ENCODE measurements at regions not wholly inside any gene's neighbourhood (a gene's known extent, or its start where the extent isn't known, plus 50 kb on each side); places are given as distances from the start of the nearest gene placed in this dataset.

- no peak overlapping the region for H3K27ac Mint-ChIP-seq
- peaks cover 27% of the 10 kb centered on the region for H3K27me3 Mint-ChIP-seq
- H3K4me3 Mint-ChIP-seq = no peak overlapping the region
- DNase-seq (no peak), ATAC-seq (no peak)
- no peaks in the 10 kb centered on the region for H3K9me3 ChIP-seq (ENCODE audit: control insufficient read depth, low read length, poor library complexity, severe bottlenecking)
- no peaks in the 10 kb centered on the region for H3K36me3 Mint-ChIP-seq (ENCODE audit: low read depth)
- peaks cover 2% of the 10 kb centered on the region for H3K4me1 Mint-ChIP-seq
Observed at GRCh38 chr3:40873476-40873875, 325.8 kb upstream of the CTNNB1 start.

GRCh38 chr3:40873934-40874699 lies 325.2 kb upstream of the CTNNB1 start:
- Mint-ChIP-seq H3K36me3 (ENCODE audit: low read depth) (no peaks in the 10 kb centered on the region), H3K4me3 (no peak overlapping the region), H3K27ac (no peak overlapping the region), H3K27me3 (peaks cover 27% of the 10 kb centered on the region), H3K4me1 (peaks cover 2% of the 10 kb centered on the region)
- ATAC-seq (no peak), DNase-seq (no peak)
- no peaks in the 10 kb centered on the region for H3K9me3 ChIP-seq (ENCODE audit: control insufficient read depth, low read length, poor library complexity, severe bottlenecking)

GRCh38 chr3:40875581-40875980 lies 323.7 kb upstream of the CTNNB1 start:
- Mint-ChIP-seq H3K27ac (no peak overlapping the region), H3K4me1 (peaks cover 2% of the 10 kb centered on the region), H3K27me3 (peaks cover 31% of the 10 kb centered on the region), H3K4me3 (no peak overlapping the region), H3K36me3 (ENCODE audit: low read depth) (no peaks in the 10 kb centered on the region)
- ATAC-seq = no peak
- no peaks in the 10 kb centered on the region for H3K9me3 ChIP-seq (ENCODE audit: control insufficient read depth, low read length, poor library complexity, severe bottlenecking)
- no peak for DNase-seq

GRCh38 chr3:40876009-40876408 lies 323.3 kb upstream of the CTNNB1 start:
- no peak for ATAC-seq
- no peak for DNase-seq
- no peaks in the 10 kb centered on the region for H3K36me3 Mint-ChIP-seq (ENCODE audit: low read depth)
- H3K27me3 Mint-ChIP-seq = peaks cover 27% of the 10 kb centered on the region
- H3K9me3 ChIP-seq (ENCODE audit: control insufficient read depth, low read length, poor library complexity, severe bottlenecking) = no peaks in the 10 kb centered on the region
- peaks cover 2% of the 10 kb centered on the region for H3K4me1 Mint-ChIP-seq
- no peak overlapping the region for H3K27ac Mint-ChIP-seq
- H3K4me3 Mint-ChIP-seq = no peak overlapping the region

GRCh38 chr3:40876496-40876895 lies 322.8 kb upstream of the CTNNB1 start:
- no peaks in the 10 kb centered on the region for H3K9me3 ChIP-seq (ENCODE audit: control insufficient read depth, low read length, poor library complexity, severe bottlenecking)
- Mint-ChIP-seq H3K4me1 (no peaks in the 10 kb centered on the region), H3K27me3 (peaks cover 22% of the 10 kb centered on the region), H3K36me3 (ENCODE audit: low read depth) (no peaks in the 10 kb centered on the region), H3K27ac (no peak overlapping the region), H3K4me3 (no peak overlapping the region)
- no peak for ATAC-seq
- DNase-seq = no peak

GRCh38 chr3:40877631-40878463 lies 321.5 kb upstream of the CTNNB1 start:
- no peaks in the 10 kb centered on the region for H3K9me3 ChIP-seq (ENCODE audit: control insufficient read depth, low read length, poor library complexity, severe bottlenecking)
- Mint-ChIP-seq H3K4me1 (no peaks in the 10 kb centered on the region), H3K27me3 (peaks cover 15% of the 10 kb centered on the region), H3K4me3 (no peak overlapping the region), H3K36me3 (ENCODE audit: low read depth) (no peaks in the 10 kb centered on the region), H3K27ac (no peak overlapping the region)
- no peak for DNase-seq
- no peak for ATAC-seq

- no peak for ATAC-seq
- peaks cover 15% of the 10 kb centered on the region for H3K27me3 Mint-ChIP-seq
Observed at GRCh38 chr3:40878464-40878905, 320.8 kb upstream of the CTNNB1 start.

GRCh38 chr3:40885430-40885829 lies 313.9 kb upstream of the CTNNB1 start:
- no peak overlapping the region for H3K27ac Mint-ChIP-seq
- ATAC-seq (no peak), DNase-seq (no peak)
- peaks cover 32% of the 10 kb centered on the region for H3K27me3 Mint-ChIP-seq
- H3K4me1 Mint-ChIP-seq = no peaks in the 10 kb centered on the region
- no peaks in the 10 kb centered on the region for H3K36me3 Mint-ChIP-seq (ENCODE audit: low read depth)
- no peaks in the 10 kb centered on the region for H3K9me3 ChIP-seq (ENCODE audit: control insufficient read depth, low read length, poor library complexity, severe bottlenecking)
- H3K4me3 Mint-ChIP-seq = no peak overlapping the region

More at GRCh38 chr3:40878464-40878905, 320.8 kb upstream of the CTNNB1 start:
- Mint-ChIP-seq H3K4me1 (no peaks in the 10 kb centered on the region), H3K4me3 (no peak overlapping the region), H3K27ac (no peak overlapping the region), H3K36me3 (ENCODE audit: low read depth) (no peaks in the 10 kb centered on the region)
- H3K9me3 ChIP-seq (ENCODE audit: control insufficient read depth, low read length, poor library complexity, severe bottlenecking) = no peaks in the 10 kb centered on the region
- DNase-seq = no peak

GRCh38 chr3:40886660-40887425 lies 312.5 kb upstream of the CTNNB1 start:
- Mint-ChIP-seq H3K27me3 (peaks cover 35% of the 10 kb centered on the region), H3K4me3 (no peak overlapping the region), H3K36me3 (ENCODE audit: low read depth) (no peaks in the 10 kb centered on the region), H3K27ac (no peak overlapping the region), H3K4me1 (no peaks in the 10 kb centered on the region)
- ATAC-seq (no peak), DNase-seq (no peak)
- no peaks in the 10 kb centered on the region for H3K9me3 ChIP-seq (ENCODE audit: control insufficient read depth, low read length, poor library complexity, severe bottlenecking)

- H3K27me3 Mint-ChIP-seq = peaks cover 43% of the 10 kb centered on the region
- H3K36me3 Mint-ChIP-seq (ENCODE audit: low read depth) = no peaks in the 10 kb centered on the region
- DNase-seq (no peak), ATAC-seq (no peak)
- no peaks in the 10 kb centered on the region for H3K9me3 ChIP-seq (ENCODE audit: control insufficient read depth, low read length, poor library complexity, severe bottlenecking)
- H3K4me1 Mint-ChIP-seq = no peaks in the 10 kb centered on the region
- no peak overlapping the region for H3K27ac Mint-ChIP-seq
- no peak overlapping the region for H3K4me3 Mint-ChIP-seq
Observed at GRCh38 chr3:40891186-40891585, 308.1 kb upstream of the CTNNB1 start.

GRCh38 chr3:40895109-40895508 lies 304.2 kb upstream of the CTNNB1 start:
- no peak overlapping the region for H3K27ac Mint-ChIP-seq

GRCh38 chr3:40899286-40899712 lies 300.0 kb upstream of the CTNNB1 start:
- Mint-ChIP-seq H3K36me3 (ENCODE audit: low read depth) (no peaks in the 10 kb centered on the region), H3K4me1 (no peaks in the 10 kb centered on the region), H3K4me3 (no peak overlapping the region), H3K27me3 (peaks cover 6% of the 10 kb centered on the region), H3K27ac (no peak overlapping the region)
- ATAC-seq = no peak
- H3K9me3 ChIP-seq (ENCODE audit: control insufficient read depth, low read length, poor library complexity, severe bottlenecking) = no peaks in the 10 kb centered on the region
- DNase-seq = no peak

More at GRCh38 chr3:40895109-40895508, 304.2 kb upstream of the CTNNB1 start:
- no peaks in the 10 kb centered on the region for H3K36me3 Mint-ChIP-seq (ENCODE audit: low read depth)
- ATAC-seq (no peak), DNase-seq (no peak)
- H3K9me3 ChIP-seq (ENCODE audit: control insufficient read depth, low read length, poor library complexity, severe bottlenecking) = no peaks in the 10 kb centered on the region
- no peaks in the 10 kb centered on the region for H3K4me1 Mint-ChIP-seq
- peaks cover 26% of the 10 kb centered on the region for H3K27me3 Mint-ChIP-seq
- H3K4me3 Mint-ChIP-seq = no peak overlapping the region

GRCh38 chr3:40901298-40901697 lies 298.0 kb upstream of the CTNNB1 start:
- H3K36me3 Mint-ChIP-seq (ENCODE audit: low read depth) = no peaks in the 10 kb centered on the region
- no peak overlapping the region for H3K27ac Mint-ChIP-seq
- DNase-seq = no peak
- no peaks in the 10 kb centered on the region for H3K27me3 Mint-ChIP-seq
- no peak overlapping the region for H3K4me3 Mint-ChIP-seq
- no peak for ATAC-seq
- H3K9me3 ChIP-seq (ENCODE audit: control insufficient read depth, low read length, poor library complexity, severe bottlenecking) = no peaks in the 10 kb centered on the region
- H3K4me1 Mint-ChIP-seq = no peaks in the 10 kb centered on the region

All from T-helper 17 cell (primary cell).